ENCODE measurements at regions not wholly inside any gene's neighbourhood (a gene's known extent, or its start where the extent isn't known, plus 50 kb on each side); places are given as distances from the start of the nearest gene placed in this dataset.

GRCh38 chr3:162195147-162195546 is 698.5 kb downstream of the OTOL1 start:
- Histone ChIP-seq H3K79me2 (ENCODE audit: insufficient read depth) (no peaks in the 10 kb centered on the region), H3K36me3 (replicated peaks in 1 of 2; ENCODE audit: control insufficient read depth in 1 of 2, insufficient read depth in 2 of 2, low read length in 1 of 2) (no peaks in the 10 kb centered on the region), H3K9ac (no peak overlapping the region), H3F3A (replicated peaks; ENCODE audit: insufficient read depth) (no peaks in the 10 kb centered on the region), H3K27me3 (ENCODE audit: insufficient read depth) (no peaks in the 10 kb centered on the region), H3K9me2 (no peaks in the 10 kb centered on the region), H3K4me1 (ENCODE audit: control insufficient read depth in 1 of 2, insufficient read depth in 2 of 2, low read depth in 1 of 2, low read length in 1 of 2) (no peaks in the 10 kb centered on the region), H3K4me3 (ENCODE audit: low read depth in 2 of 2, low read length in 1 of 2) (no peak overlapping the region), H3K4me2 (no peak overlapping the region), H2AFZ (ENCODE audit: low read depth) (no peak overlapping the region), H3K9me3 (no peaks in the 10 kb centered on the region), H4K20me1 (ENCODE audit: insufficient read depth) (no peaks in the 10 kb centered on the region), H3K27ac (ENCODE audit: low read depth in 2 of 2, low read length in 1 of 2) (no peak overlapping the region)
- CTCF ChIA-PET, result no interaction called here
- TF ChIP-seq CTCF (IDR thresholded peaks at IDR 0.05) (no peak), RCOR1 (IDR thresholded peaks at IDR 0.05; ENCODE audit: low read length) (no peak), USF1 (IDR thresholded peaks at IDR 0.05; ENCODE audit: borderline replicate concordance, low read depth) (no peak), USF2 (IDR thresholded peaks at IDR 0.05; ENCODE audit: borderline replicate concordance, low read depth, low read length) (no peak), MEF2A (IDR thresholded peaks at IDR 0.05; ENCODE audit: borderline replicate concordance, low read depth) (no peak), RXRA (IDR thresholded peaks at IDR 0.05; ENCODE audit: borderline replicate concordance, low read depth) (no peak), YY1 (IDR thresholded peaks at IDR 0.05; ENCODE audit: low read depth) (no peak), TCF12 (IDR thresholded peaks at IDR 0.05) (no peak), TAF1 (IDR thresholded peaks at IDR 0.05; ENCODE audit: borderline replicate concordance, low read depth, low read length) (no peak), PBX3 (IDR thresholded peaks at IDR 0.05) (no peak), NFIC (IDR thresholded peaks at IDR 0.05; ENCODE audit: borderline replicate concordance) (no peak), FOXM1 (IDR thresholded peaks at IDR 0.05; ENCODE audit: low read depth) (no peak), EZH2phosphoT487 (IDR thresholded peaks at IDR 0.05; ENCODE audit: borderline replicate concordance, low read depth) (no peak), ZBTB33 (IDR thresholded peaks at IDR 0.05; ENCODE audit: borderline replicate concordance, low read depth) (no peak), REST (IDR thresholded peaks at IDR 0.05; ENCODE audit: low read depth, low read length) (no peak), POLR2AphosphoS5 (IDR thresholded peaks at IDR 0.05; ENCODE audit: low read depth, low read length) (no peak), RAD21 (IDR thresholded peaks at IDR 0.05; ENCODE audit: low read length) (no peak), RFX5 (IDR thresholded peaks at IDR 0.05; ENCODE audit: low read length) (no peak)
- DNase-seq, result no peak
- POLR2A ChIA-PET, result no interaction called here
- WGBS (ENCODE audit: low lambda C conversion rate), result 67% methylated on average over 3 of the region's 3 CpGs
